ENCODE measurements at regions not wholly inside any gene's neighbourhood (a gene's known extent, or its start where the extent isn't known, plus 50 kb on each side); places are given as distances from the start of the nearest gene placed in this dataset.

DNA sequence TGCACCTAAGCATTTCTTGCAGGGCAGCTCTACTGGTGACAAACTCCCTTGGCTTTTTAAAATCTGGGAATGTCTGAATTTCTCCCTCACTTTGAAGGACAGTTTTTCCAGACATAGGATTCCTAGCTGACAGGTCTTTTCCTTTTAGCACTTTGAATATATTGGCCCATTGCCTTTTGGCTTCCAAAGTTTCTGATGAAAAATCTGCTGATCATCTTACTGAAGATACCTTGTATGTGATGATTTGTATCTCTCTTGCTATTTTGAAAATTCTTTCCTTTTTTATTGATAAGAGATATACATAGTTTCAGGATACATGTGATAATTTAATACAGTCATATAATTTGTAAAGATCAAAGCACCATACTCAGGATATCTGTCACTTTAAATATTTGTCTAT is 211.1 kb downstream of the ZIC5 start:
- TF ChIP-seq CTCF (IDR thresholded peaks at IDR 0.05; ENCODE audit: borderline replicate concordance, extremely low read depth, low read length, poor library complexity, severe bottlenecking) = no peak
- TF ChIP-seq EZH2 (IDR thresholded peaks at IDR 0.05; ENCODE audit: borderline replicate concordance, low read depth, low read length, severe bottlenecking) = no peak
